ENCODE measurements at regions not wholly inside any gene's neighbourhood (a gene's known extent, or its start where the extent isn't known, plus 50 kb on each side); places are given as distances from the start of the nearest gene placed in this dataset.

DNA sequence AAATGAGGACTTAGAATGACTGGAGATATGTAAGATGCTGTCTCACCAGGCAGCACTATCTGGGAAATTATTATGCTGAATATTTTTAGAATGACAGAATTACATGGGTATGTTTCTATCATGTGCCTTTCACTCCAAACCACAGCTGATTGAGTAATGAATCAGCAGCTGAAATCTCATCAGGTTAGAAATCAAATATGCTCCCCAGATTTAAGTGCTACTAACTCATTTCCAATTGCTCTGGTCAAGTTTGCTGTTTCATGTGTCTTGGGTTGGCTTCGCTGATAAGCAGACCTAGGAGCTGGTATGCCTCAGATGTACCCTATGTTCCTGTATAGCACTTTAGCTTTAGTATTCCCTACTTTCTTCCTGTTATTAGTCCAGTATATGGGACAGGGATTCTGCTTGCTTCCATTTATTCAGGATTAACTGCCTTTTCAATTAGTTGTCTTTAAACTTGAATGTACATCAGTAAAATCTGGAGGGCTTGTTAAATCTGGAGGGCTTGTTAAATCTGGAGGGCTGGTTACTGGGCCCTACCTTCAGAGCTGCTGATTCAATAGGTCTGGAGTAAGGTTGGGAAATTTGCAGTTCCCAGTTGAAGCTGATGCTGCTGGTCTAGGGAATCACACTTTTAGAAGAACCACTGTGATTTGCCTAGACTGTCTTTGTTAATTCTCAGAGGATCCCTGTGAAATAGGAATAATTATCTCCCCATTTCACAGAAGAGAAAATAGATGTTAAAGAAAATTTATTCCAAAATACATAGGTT, 172.9 kb downstream of the DKK1 start:
- H3K9ac ChIP-seq (ENCODE audit: low read depth, low read length): no peak overlapping the region
- no peaks in the 10 kb centered on the region for H3K36me3 ChIP-seq (ENCODE audit: insufficient read depth, low read length)
- no peaks in the 10 kb centered on the region for H3K9me3 ChIP-seq (ENCODE audit: insufficient read depth, low read length, severe bottlenecking)
- H3K4me2 ChIP-seq (ENCODE audit: insufficient read depth, low read length): no peak overlapping the region
- H3K27ac ChIP-seq (ENCODE audit: low read length): no peak overlapping the region
- DNase-seq (no peak), ATAC-seq (ENCODE audit: insufficient read depth, low read depth) (no peak)
- no peaks in the 10 kb centered on the region for H3K27me3 ChIP-seq (ENCODE audit: insufficient read depth, low read length, poor library complexity)
- no peaks in the 10 kb centered on the region for H4K20me1 ChIP-seq (ENCODE audit: insufficient read depth, low read length)
- H2AFZ ChIP-seq (ENCODE audit: low read depth, low read length): no peak overlapping the region
- no peak overlapping the region for H3K4me3 ChIP-seq (ENCODE audit: low read depth in 1 of 2, low read length in 2 of 2)
- H3K4me1 ChIP-seq (ENCODE audit: insufficient read depth, low read length): no peaks in the 10 kb centered on the region
- no peaks in the 10 kb centered on the region for H3K79me2 ChIP-seq (ENCODE audit: insufficient read depth, low read length)
- no peak for TF ChIP-seq EZH2 (IDR thresholded peaks at IDR 0.05; ENCODE audit: borderline replicate concordance, low read depth, low read length, severe bottlenecking)
- TF ChIP-seq, protein P1, sequence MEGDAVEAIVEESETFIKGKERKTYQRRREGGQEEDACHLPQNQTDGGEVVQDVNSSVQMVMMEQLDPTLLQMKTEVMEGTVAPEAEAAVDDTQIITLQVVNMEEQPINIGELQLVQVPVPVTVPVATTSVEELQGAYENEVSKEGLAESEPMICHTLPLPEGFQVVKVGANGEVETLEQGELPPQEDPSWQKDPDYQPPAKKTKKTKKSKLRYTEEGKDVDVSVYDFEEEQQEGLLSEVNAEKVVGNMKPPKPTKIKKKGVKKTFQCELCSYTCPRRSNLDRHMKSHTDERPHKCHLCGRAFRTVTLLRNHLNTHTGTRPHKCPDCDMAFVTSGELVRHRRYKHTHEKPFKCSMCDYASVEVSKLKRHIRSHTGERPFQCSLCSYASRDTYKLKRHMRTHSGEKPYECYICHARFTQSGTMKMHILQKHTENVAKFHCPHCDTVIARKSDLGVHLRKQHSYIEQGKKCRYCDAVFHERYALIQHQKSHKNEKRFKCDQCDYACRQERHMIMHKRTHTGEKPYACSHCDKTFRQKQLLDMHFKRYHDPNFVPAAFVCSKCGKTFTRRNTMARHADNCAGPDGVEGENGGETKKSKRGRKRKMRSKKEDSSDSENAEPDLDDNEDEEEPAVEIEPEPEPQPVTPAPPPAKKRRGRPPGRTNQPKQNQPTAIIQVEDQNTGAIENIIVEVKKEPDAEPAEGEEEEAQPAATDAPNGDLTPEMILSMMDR (IDR thresholded peaks at IDR 0.05; ENCODE audit: borderline replicate concordance, extremely low read depth, low read length, poor library complexity, severe bottlenecking): no peak

DNA sequence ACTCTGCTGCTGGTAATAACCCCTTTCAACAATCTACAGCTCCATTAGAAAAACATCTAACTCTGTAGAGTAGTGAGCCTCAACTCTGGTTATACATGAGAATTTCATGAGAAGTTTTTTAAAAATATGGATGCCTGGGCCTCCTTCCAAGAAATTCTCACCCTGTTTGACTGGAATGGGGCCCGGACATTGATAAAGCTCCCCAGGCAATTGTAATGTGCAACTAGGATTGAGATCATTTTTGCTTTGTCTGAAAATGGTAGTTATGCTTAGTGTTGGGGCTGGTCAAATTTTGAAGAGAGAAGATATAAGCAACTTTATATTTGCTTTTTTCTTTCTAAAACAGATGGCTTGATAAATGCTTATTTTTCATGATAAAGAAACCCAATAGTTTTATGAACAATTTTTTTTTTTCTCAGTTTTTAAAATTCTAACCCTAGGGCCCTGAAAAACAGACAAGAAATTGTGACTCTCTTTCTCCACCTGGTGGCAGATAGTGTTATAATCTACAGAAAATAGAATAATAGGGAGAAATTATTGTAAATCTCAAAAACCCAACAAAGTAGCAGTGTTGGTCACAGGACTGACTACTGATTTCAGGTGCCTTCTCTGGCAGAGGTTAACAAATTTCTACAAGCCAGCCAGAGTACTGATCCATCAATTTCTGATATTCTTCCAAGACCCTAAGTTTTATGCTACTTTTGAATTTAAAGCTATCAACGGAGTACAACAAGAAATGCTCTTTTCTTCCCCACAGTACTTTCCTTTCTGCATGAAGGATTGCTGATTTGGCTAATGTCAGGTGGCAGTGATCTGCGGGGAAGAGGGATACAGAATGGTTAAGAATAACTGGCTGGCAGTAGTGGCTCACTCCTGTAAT, 174.8 kb downstream of the DKK1 start:
- Histone ChIP-seq H3K79me2 (ENCODE audit: insufficient read depth, low read length) (no peaks in the 10 kb centered on the region), H3K9me3 (ENCODE audit: insufficient read depth, low read length, severe bottlenecking) (no peaks in the 10 kb centered on the region), H3K36me3 (ENCODE audit: insufficient read depth, low read length) (no peaks in the 10 kb centered on the region), H3K9ac (ENCODE audit: low read depth, low read length) (no peak overlapping the region), H3K4me1 (ENCODE audit: insufficient read depth, low read length) (no peaks in the 10 kb centered on the region), H3K27ac (ENCODE audit: low read length) (no peak overlapping the region), H2AFZ (ENCODE audit: low read depth, low read length) (no peak overlapping the region), H3K27me3 (ENCODE audit: insufficient read depth, low read length, poor library complexity) (no peaks in the 10 kb centered on the region), H4K20me1 (ENCODE audit: insufficient read depth, low read length) (no peaks in the 10 kb centered on the region), H3K4me2 (ENCODE audit: insufficient read depth, low read length) (no peak overlapping the region), H3K4me3 (ENCODE audit: low read depth in 1 of 2, low read length in 2 of 2) (no peak overlapping the region)
- no peak for DNase-seq
- TF ChIP-seq, protein P1 (IDR thresholded peaks at IDR 0.05; ENCODE audit: borderline replicate concordance, extremely low read depth, low read length, poor library complexity, severe bottlenecking): peak; percentile 41
- no peak for TF ChIP-seq EZH2 (IDR thresholded peaks at IDR 0.05; ENCODE audit: borderline replicate concordance, low read depth, low read length, severe bottlenecking)
- no peak for ATAC-seq (ENCODE audit: insufficient read depth, low read depth)

DNA sequence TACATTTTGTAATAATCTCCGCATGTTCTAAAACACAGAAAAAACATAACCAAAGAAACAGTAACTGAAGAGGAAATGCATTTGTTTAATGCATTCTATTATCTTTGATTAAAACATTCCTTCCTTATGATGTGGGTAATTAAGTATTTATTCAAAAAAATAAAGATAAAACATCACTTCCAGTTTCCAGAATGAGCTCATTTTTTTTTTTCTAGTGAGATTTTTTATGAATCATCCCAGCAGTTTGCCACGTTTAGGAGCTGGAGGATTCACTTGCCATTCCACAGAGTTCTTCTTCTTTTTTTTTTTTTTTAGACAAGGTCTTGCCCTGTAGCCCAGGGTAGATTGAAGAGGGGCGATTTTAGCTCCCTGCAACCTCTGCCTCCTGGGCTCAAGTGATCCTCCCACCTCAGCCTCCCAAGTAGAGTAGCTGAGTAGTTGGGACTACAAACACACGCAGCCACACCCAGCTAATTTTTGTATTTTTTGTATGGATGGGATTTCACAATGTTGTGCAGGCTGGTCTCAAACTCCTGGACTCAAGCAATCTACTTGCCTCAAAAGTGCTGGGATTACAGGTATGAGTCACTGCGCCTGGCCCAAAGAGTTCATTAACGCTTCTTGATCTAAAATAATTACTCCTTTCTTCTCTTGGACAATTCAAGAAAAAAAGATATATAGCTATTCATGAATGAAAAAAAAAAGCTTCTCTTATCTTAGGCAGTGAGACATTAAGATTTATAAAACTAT, 177.3 kb downstream of the DKK1 start:
- no peak overlapping the region for H3K27ac ChIP-seq (ENCODE audit: low read length)
- H3K4me2 ChIP-seq (ENCODE audit: insufficient read depth, low read length): no peak overlapping the region
- H3K4me3 ChIP-seq (ENCODE audit: low read depth in 1 of 2, low read length in 2 of 2): no peak overlapping the region
- H3K36me3 ChIP-seq (ENCODE audit: insufficient read depth, low read length): no peaks in the 10 kb centered on the region
- no peak overlapping the region for H2AFZ ChIP-seq (ENCODE audit: low read depth, low read length)
- ATAC-seq (ENCODE audit: insufficient read depth, low read depth): no peak
- DNase-seq: no peak
- H3K79me2 ChIP-seq (ENCODE audit: insufficient read depth, low read length): no peaks in the 10 kb centered on the region
- no peaks in the 10 kb centered on the region for H3K27me3 ChIP-seq (ENCODE audit: insufficient read depth, low read length, poor library complexity)
- TF ChIP-seq, protein P1 (IDR thresholded peaks at IDR 0.05; ENCODE audit: borderline replicate concordance, extremely low read depth, low read length, poor library complexity, severe bottlenecking): no peak
- TF ChIP-seq EZH2 (IDR thresholded peaks at IDR 0.05; ENCODE audit: borderline replicate concordance, low read depth, low read length, severe bottlenecking): no peak
- H3K9me3 ChIP-seq (ENCODE audit: insufficient read depth, low read length, severe bottlenecking): no peaks in the 10 kb centered on the region
- no peaks in the 10 kb centered on the region for H3K4me1 ChIP-seq (ENCODE audit: insufficient read depth, low read length)
- no peaks in the 10 kb centered on the region for H4K20me1 ChIP-seq (ENCODE audit: insufficient read depth, low read length)
- H3K9ac ChIP-seq (ENCODE audit: low read depth, low read length): no peak overlapping the region

All from DND-41 (cell line).